Tibial artery (tissue), 4 donors: ENCODE measurements at regions not wholly inside any gene's neighbourhood (a gene's known extent, or its start where the extent isn't known, plus 50 kb on each side); places are given as distances from the start of the nearest gene placed in this dataset.

Experiments
- DNase-seq, 2 donors: peaks; one replicate each; pipeline ENCODE4 v3.0.0-alpha.2; 2019
- H3K27ac ChIP-seq, 2 donors: fragments of 200-600 bp; sonication (generic) in 1 of 2; 1 replicate in 1 of 2; 2 replicates in 1 of 2; pipeline ENCODE4 v1.5.1; 2018 to 2019; ENCODE audit warnings: mild to moderate bottlenecking in 1 of 2
- H3K27me3 ChIP-seq, 2 donors: fragments of 200-600 bp; sonication (generic) in 1 of 2; one replicate each; pipeline versions ENCODE4 v1.5.1 to v1.6.0; 2016 to 2019
- H3K36me3 ChIP-seq, 3 donors: fragments of 200-600 bp; sonication (generic) in 2 of 3; one replicate each; pipeline ENCODE4 v1.5.1; 2016 to 2019; ENCODE audit warnings: mild to moderate bottlenecking in 2 of 3
- H3K4me1 ChIP-seq, 4 donors: fragments of 200-600 bp; sonication (generic) in 2 of 4; 1 replicate in 3 of 4; 2 replicates in 1 of 4; pipeline ENCODE4 v1.5.1; 2016 to 2019
- H3K4me3 ChIP-seq, 2 donors: fragments of 200-600 bp; sonication (generic) in 1 of 2; 1 replicate in 1 of 2; 2 replicates in 1 of 2; pipeline ENCODE4 v1.5.1; 2018 to 2019; ENCODE audit warnings: mild to moderate bottlenecking in 2 of 2
- H3K9me3 ChIP-seq, 3 donors: fragments of 200-600 bp; sonication (generic) in 1 of 3; one replicate each; pipeline ENCODE4 v1.5.1; 2016 to 2019
- intact Hi-C: fragments of 100-400 bp; cut with DNase I; formaldehyde crosslinking; loops from one replicate; pipeline ENCODE4 v1.15.0; 2023; ENCODE audit warnings: low total_unique reads
- TF ChIP-seq, protein P1 (sequence below), 2 experiments: fragments of 200-600 bp in 1 of 2; fragments of 450-650 bp in 1 of 2; IDR thresholded peaks; one replicate each; pipeline ENCODE4 v1.5.1; 2017 to 2019; ENCODE audit warnings: antibody characterized with exemption in 2 of 2, mild to moderate bottlenecking in 1 of 2, moderate library complexity in 1 of 2

GRCh38 chr3:148226246-148226645, 471.5 kb upstream of the AGTR1 start:
- Histone ChIP-seq H3K4me3 (no peak overlapping the region), H3K27me3 (no peaks in the 10 kb centered on the region), H3K27ac (no peak overlapping the region), H3K36me3 (no peaks in the 10 kb centered on the region), H3K9me3 (no peaks in the 10 kb centered on the region), H3K4me1 (peaks cover 0 to 19% (median 0%) of the 10 kb centered on the region in 4 donors)
- DNase-seq = no peak
- TF ChIP-seq, protein P1, sequence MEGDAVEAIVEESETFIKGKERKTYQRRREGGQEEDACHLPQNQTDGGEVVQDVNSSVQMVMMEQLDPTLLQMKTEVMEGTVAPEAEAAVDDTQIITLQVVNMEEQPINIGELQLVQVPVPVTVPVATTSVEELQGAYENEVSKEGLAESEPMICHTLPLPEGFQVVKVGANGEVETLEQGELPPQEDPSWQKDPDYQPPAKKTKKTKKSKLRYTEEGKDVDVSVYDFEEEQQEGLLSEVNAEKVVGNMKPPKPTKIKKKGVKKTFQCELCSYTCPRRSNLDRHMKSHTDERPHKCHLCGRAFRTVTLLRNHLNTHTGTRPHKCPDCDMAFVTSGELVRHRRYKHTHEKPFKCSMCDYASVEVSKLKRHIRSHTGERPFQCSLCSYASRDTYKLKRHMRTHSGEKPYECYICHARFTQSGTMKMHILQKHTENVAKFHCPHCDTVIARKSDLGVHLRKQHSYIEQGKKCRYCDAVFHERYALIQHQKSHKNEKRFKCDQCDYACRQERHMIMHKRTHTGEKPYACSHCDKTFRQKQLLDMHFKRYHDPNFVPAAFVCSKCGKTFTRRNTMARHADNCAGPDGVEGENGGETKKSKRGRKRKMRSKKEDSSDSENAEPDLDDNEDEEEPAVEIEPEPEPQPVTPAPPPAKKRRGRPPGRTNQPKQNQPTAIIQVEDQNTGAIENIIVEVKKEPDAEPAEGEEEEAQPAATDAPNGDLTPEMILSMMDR (IDR thresholded peaks at IDR 0.05) = no peak
- intact Hi-C loops = no loop called here

DNA sequence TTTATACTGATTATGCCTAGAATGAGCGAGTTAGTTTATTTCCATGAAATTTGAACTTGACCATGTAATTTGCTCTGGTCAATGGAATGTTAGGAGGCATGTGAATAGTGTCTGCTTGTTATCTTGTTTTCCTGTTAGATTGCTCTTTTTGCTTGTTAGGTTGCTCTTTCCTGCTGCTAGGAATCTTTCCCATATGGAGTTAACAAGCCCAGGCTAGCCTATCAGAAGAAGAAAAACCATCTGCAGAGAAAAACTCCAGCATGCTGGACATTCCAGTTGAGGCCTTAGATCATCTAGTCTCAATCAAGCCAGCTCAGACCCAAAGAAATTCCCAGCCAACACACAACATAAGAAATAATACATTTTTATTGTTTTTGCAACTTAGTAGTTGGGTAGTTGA, 470.2 kb upstream of the AGTR1 start:
- H3K36me3 ChIP-seq = no peaks in the 10 kb centered on the region
- TF ChIP-seq, protein P1 (IDR thresholded peaks at IDR 0.05) = no peak
- DNase-seq = no peak
- intact Hi-C loops = no loop called here
- peaks cover 0 to 7% (median 0%) of the 10 kb centered on the region in 4 donors for H3K4me1 ChIP-seq
- no peak overlapping the region for H3K27ac ChIP-seq
- H3K4me3 ChIP-seq = no peak overlapping the region
- H3K27me3 ChIP-seq = no peaks in the 10 kb centered on the region
- no peaks in the 10 kb centered on the region for H3K9me3 ChIP-seq

GRCh38 chr3:148229107-148229506, 468.6 kb upstream of the AGTR1 start:
- no peak for DNase-seq

DNA sequence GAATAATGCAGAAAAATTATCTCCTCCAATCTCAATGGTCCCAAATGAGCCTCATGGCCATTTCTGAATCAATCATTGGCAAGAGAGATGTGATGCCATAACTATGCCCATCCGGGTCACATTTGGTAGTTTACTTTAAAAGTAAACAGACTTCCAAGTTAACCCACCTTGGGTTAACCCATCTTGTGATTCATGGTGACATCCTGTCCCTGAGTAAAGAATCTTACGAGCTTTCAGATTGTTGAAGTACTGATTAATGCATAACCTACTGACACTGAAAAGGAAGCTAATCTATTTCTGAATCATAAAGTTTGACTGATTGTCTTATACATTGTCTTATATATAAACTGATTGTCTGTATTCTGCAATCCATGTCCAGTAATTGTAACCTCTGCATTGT, 467.2 kb upstream of the AGTR1 start:
- H3K27me3 ChIP-seq = no peaks in the 10 kb centered on the region
- no peak for DNase-seq
- H3K36me3 ChIP-seq = no peaks in the 10 kb centered on the region
- intact Hi-C loops = no loop called here
- H3K4me3 ChIP-seq = no peak overlapping the region
- H3K27ac ChIP-seq = no peak overlapping the region
- TF ChIP-seq, protein P1 (IDR thresholded peaks at IDR 0.05) = no peak
- no peaks in the 10 kb centered on the region for H3K9me3 ChIP-seq
- H3K4me1 ChIP-seq = no peaks in the 10 kb centered on the region

More at GRCh38 chr3:148229107-148229506, 468.6 kb upstream of the AGTR1 start:
- TF ChIP-seq, protein P1 (IDR thresholded peaks at IDR 0.05) = no peak
- Histone ChIP-seq H3K36me3 (no peaks in the 10 kb centered on the region), H3K4me3 (no peak overlapping the region), H3K27me3 (no peaks in the 10 kb centered on the region), H3K4me1 (no peaks in the 10 kb centered on the region), H3K9me3 (no peaks in the 10 kb centered on the region), H3K27ac (no peak overlapping the region)
- intact Hi-C loops = no loop called here

DNA sequence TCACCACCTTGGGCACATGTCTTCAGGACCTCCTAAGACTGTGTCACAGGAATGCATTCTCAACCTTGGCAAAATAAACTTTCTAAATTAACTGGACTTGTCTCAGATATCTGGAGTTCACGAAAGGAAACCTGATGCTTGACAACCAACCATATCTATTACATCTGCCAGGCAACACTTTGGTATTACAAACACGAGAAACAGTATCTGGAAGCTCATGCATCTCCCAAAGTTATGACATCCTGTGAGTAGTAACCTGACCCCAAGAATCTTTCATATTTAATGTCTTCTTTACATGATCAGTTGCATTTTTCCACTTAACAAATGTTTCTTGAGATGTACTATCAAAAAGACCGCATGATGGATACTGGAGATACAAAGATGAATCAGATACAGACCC, 465.3 kb upstream of the AGTR1 start:
- H3K27me3 ChIP-seq = no peaks in the 10 kb centered on the region
- intact Hi-C loops = no loop called here
- TF ChIP-seq, protein P1 (IDR thresholded peaks at IDR 0.05) = no peak
- no peak for DNase-seq
- H3K4me3 ChIP-seq = no peak overlapping the region
- no peaks in the 10 kb centered on the region for H3K4me1 ChIP-seq
- H3K9me3 ChIP-seq = no peaks in the 10 kb centered on the region
- H3K36me3 ChIP-seq = no peaks in the 10 kb centered on the region
- H3K27ac ChIP-seq = no peak overlapping the region

GRCh38 chr3:148233403-148233802, 464.3 kb upstream of the AGTR1 start:
- intact Hi-C loops = no loop called here

More at GRCh38 chr3:148233403-148233802, 464.3 kb upstream of the AGTR1 start:
- H3K36me3 ChIP-seq = no peaks in the 10 kb centered on the region
- H3K27ac ChIP-seq = no peak overlapping the region
- H3K4me3 ChIP-seq = no peak overlapping the region
- no peaks in the 10 kb centered on the region for H3K4me1 ChIP-seq
- H3K9me3 ChIP-seq = no peaks in the 10 kb centered on the region
- TF ChIP-seq, protein P1 (IDR thresholded peaks at IDR 0.05) = no peak
- H3K27me3 ChIP-seq = no peaks in the 10 kb centered on the region
- DNase-seq = no peak
